ENCODE measurements at regions not wholly inside any gene's neighbourhood (a gene's known extent, or its start where the extent isn't known, plus 50 kb on each side); places are given as distances from the start of the nearest gene placed in this dataset.

DNA sequence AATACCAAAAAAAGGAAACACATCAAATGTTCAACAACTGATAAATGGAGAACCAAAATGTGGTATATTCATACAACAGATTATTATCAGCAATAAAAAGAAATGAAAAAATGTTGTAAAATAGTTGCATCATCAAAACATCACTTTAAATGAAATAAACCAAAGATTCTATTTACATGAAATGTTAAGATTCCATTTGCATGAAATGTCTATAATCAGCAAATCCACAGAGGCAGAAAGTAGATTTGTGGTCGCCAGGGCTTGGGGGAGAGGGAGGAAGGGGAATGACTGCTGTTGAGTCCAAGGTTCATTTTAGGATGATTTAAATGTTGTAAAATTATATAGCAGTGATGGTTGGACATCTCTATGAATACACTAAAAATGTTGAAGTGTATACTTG lies 181.9 kb downstream of the RTP5 start:
- Histone ChIP-seq H2AFZ (ENCODE audit: low read length) (no peak overlapping the region), H3K79me2 (ENCODE audit: insufficient read depth, low read depth, low read length) (no peaks in the 10 kb centered on the region), H3K9me2 (ENCODE audit: insufficient read depth, low read length) (no peaks in the 10 kb centered on the region), H3K9me3 (ENCODE audit: low read length) (no peaks in the 10 kb centered on the region), H3K36me3 (ENCODE audit: insufficient read depth, low read length) (no peaks in the 10 kb centered on the region), H3K4me3 (ENCODE audit: low read depth, low read length, poor library complexity, severe bottlenecking) (no peak overlapping the region), H3K4me2 (ENCODE audit: low read length) (no peak overlapping the region), H3K27ac (ENCODE audit: low read depth, low read length, poor library complexity, severe bottlenecking) (no peak overlapping the region), H3K4me1 (ENCODE audit: insufficient read depth, low read length, poor library complexity, severe bottlenecking) (no peaks in the 10 kb centered on the region), H4K20me1 (ENCODE audit: insufficient read depth, low read length) (no peaks in the 10 kb centered on the region)
- ChIA-PET POLR2A (no interaction called here), CTCF (ENCODE audit: unreplicated experiment) (no interaction called here)
- intact Hi-C loops (cut with micrococcal nuclease; ENCODE audit: unreplicated experiment): no loop called here
- no TSS peak for BruUV-seq (replicated peaks)
- DNase-seq (ENCODE audit: low spot score): no peak
- TF ChIP-seq, protein P1, sequence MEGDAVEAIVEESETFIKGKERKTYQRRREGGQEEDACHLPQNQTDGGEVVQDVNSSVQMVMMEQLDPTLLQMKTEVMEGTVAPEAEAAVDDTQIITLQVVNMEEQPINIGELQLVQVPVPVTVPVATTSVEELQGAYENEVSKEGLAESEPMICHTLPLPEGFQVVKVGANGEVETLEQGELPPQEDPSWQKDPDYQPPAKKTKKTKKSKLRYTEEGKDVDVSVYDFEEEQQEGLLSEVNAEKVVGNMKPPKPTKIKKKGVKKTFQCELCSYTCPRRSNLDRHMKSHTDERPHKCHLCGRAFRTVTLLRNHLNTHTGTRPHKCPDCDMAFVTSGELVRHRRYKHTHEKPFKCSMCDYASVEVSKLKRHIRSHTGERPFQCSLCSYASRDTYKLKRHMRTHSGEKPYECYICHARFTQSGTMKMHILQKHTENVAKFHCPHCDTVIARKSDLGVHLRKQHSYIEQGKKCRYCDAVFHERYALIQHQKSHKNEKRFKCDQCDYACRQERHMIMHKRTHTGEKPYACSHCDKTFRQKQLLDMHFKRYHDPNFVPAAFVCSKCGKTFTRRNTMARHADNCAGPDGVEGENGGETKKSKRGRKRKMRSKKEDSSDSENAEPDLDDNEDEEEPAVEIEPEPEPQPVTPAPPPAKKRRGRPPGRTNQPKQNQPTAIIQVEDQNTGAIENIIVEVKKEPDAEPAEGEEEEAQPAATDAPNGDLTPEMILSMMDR (conservative IDR thresholded peaks at IDR 0.05; ENCODE audit: low read length): no peak
- no peak for TF ChIP-seq EZH2phosphoT487 (IDR thresholded peaks at IDR 0.05; ENCODE audit: borderline replicate concordance, low read depth, low read length)

GRCh38 chr2:242052421-242052820 lies 182.9 kb downstream of the RTP5 start:
- no peak for DNase-seq (ENCODE audit: low spot score)
- ChIA-PET POLR2A (no interaction called here), CTCF (ENCODE audit: unreplicated experiment) (no interaction called here)
- Histone ChIP-seq H3K79me2 (ENCODE audit: insufficient read depth, low read depth, low read length) (no peaks in the 10 kb centered on the region), H3K36me3 (ENCODE audit: insufficient read depth, low read length) (no peaks in the 10 kb centered on the region), H2AFZ (ENCODE audit: low read length) (no peak overlapping the region), H3K9me3 (ENCODE audit: low read length) (no peaks in the 10 kb centered on the region), H3K9me2 (ENCODE audit: insufficient read depth, low read length) (no peaks in the 10 kb centered on the region), H3K4me3 (ENCODE audit: low read depth, low read length, poor library complexity, severe bottlenecking) (no peak overlapping the region), H3K27ac (ENCODE audit: low read depth, low read length, poor library complexity, severe bottlenecking) (no peak overlapping the region), H3K4me2 (ENCODE audit: low read length) (no peak overlapping the region), H4K20me1 (ENCODE audit: insufficient read depth, low read length) (no peaks in the 10 kb centered on the region), H3K4me1 (ENCODE audit: insufficient read depth, low read length, poor library complexity, severe bottlenecking) (no peaks in the 10 kb centered on the region)
- TF ChIP-seq, protein P1 (conservative IDR thresholded peaks at IDR 0.05; ENCODE audit: low read length): no peak
- TF ChIP-seq EZH2phosphoT487 (IDR thresholded peaks at IDR 0.05; ENCODE audit: borderline replicate concordance, low read depth, low read length): no peak
- no TSS peak for BruUV-seq (replicated peaks)
- intact Hi-C loops (cut with micrococcal nuclease; ENCODE audit: unreplicated experiment): no loop called here

GRCh38 chr2:242053921-242054320 lies 184.4 kb downstream of the RTP5 start:
- ChIA-PET CTCF (ENCODE audit: unreplicated experiment) (interaction anchor here (1.0 kb wide), 1 partner anchor 32 kb away, joined by 3 read pairs; no protein-coding TSS in a partner anchor), POLR2A (no interaction called here)
- Histone ChIP-seq H3K9me3 (ENCODE audit: low read length) (no peaks in the 10 kb centered on the region), H2AFZ (ENCODE audit: low read length) (no peak overlapping the region), H3K9me2 (ENCODE audit: insufficient read depth, low read length) (no peaks in the 10 kb centered on the region), H3K27ac (ENCODE audit: low read depth, low read length, poor library complexity, severe bottlenecking) (no peak overlapping the region), H3K4me2 (ENCODE audit: low read length) (no peak overlapping the region), H3K36me3 (ENCODE audit: insufficient read depth, low read length) (no peaks in the 10 kb centered on the region), H3K79me2 (ENCODE audit: insufficient read depth, low read depth, low read length) (no peaks in the 10 kb centered on the region), H4K20me1 (ENCODE audit: insufficient read depth, low read length) (no peaks in the 10 kb centered on the region), H3K4me1 (ENCODE audit: insufficient read depth, low read length, poor library complexity, severe bottlenecking) (no peaks in the 10 kb centered on the region), H3K4me3 (ENCODE audit: low read depth, low read length, poor library complexity, severe bottlenecking) (no peak overlapping the region)
- no TSS peak for BruUV-seq (replicated peaks)
- TF ChIP-seq EZH2phosphoT487 (IDR thresholded peaks at IDR 0.05; ENCODE audit: borderline replicate concordance, low read depth, low read length): no peak
- TF ChIP-seq, protein P1 (conservative IDR thresholded peaks at IDR 0.05; ENCODE audit: low read length): no peak
- intact Hi-C loops (cut with micrococcal nuclease; ENCODE audit: unreplicated experiment): no loop called here
- no peak for DNase-seq (ENCODE audit: low spot score)
